ENCODE measurements at regions not wholly inside any gene's neighbourhood (a gene's known extent, or its start where the extent isn't known, plus 50 kb on each side); places are given as distances from the start of the nearest gene placed in this dataset.

GRCh38 chr20:10963717-10964266 lies 290.0 kb upstream of the JAG1 start:
- Histone ChIP-seq H3K4me3 (no peak overlapping the region), H3K27ac (no peak overlapping the region), H3K36me3 (no peaks in the 10 kb centered on the region), H3K9me3 (no peaks in the 10 kb centered on the region), H3K4me1 (peaks cover 0 to 5% of the 10 kb centered on the region in 2 donors), H3K27me3 (no peaks in the 10 kb centered on the region)
- intact Hi-C loops (cut with DNase I): no loop called here
- TF ChIP-seq CTCF (IDR thresholded peaks at IDR 0.05): no peak
- DNase-seq (peak in 1 of 4 donors; percentile 12), ATAC-seq (no peak)

GRCh38 chr20:10965936-10966470 lies 292.2 kb upstream of the JAG1 start:
- H3K4me1 ChIP-seq: peaks cover 0 to 5% of the 10 kb centered on the region in 2 donors
- ATAC-seq (no peak), DNase-seq (no peak)
- no peak overlapping the region for H3K27ac ChIP-seq
- no peak for TF ChIP-seq CTCF (IDR thresholded peaks at IDR 0.05)
- H3K27me3 ChIP-seq: no peaks in the 10 kb centered on the region
- H3K4me3 ChIP-seq: no peak overlapping the region
- H3K36me3 ChIP-seq: no peaks in the 10 kb centered on the region
- no peaks in the 10 kb centered on the region for H3K9me3 ChIP-seq
- intact Hi-C loops (cut with DNase I): no loop called here

GRCh38 chr20:10970109-10970508 lies 296.3 kb upstream of the JAG1 start:
- H3K4me3 ChIP-seq: no peak overlapping the region
- H3K4me1 ChIP-seq: no peaks in the 10 kb centered on the region
- intact Hi-C loops (cut with DNase I): no loop called here
- H3K36me3 ChIP-seq: no peaks in the 10 kb centered on the region
- DNase-seq: no peak
- no peaks in the 10 kb centered on the region for H3K27me3 ChIP-seq
- H3K27ac ChIP-seq: no peak overlapping the region
- no peak for TF ChIP-seq CTCF (IDR thresholded peaks at IDR 0.05)
- ATAC-seq: no peak
- H3K9me3 ChIP-seq: no peaks in the 10 kb centered on the region

GRCh38 chr20:10971096-10971495 lies 297.3 kb upstream of the JAG1 start:
- DNase-seq: no peak
- H3K4me1 ChIP-seq: no peaks in the 10 kb centered on the region
- intact Hi-C loops (cut with DNase I): no loop called here
- no peak overlapping the region for H3K27ac ChIP-seq
- H3K27me3 ChIP-seq: no peaks in the 10 kb centered on the region
- ATAC-seq: no peak
- TF ChIP-seq CTCF (IDR thresholded peaks at IDR 0.05): no peak
- H3K4me3 ChIP-seq: no peak overlapping the region
- H3K36me3 ChIP-seq: no peaks in the 10 kb centered on the region
- no peaks in the 10 kb centered on the region for H3K9me3 ChIP-seq

- Histone ChIP-seq H3K27me3 (no peaks in the 10 kb centered on the region), H3K27ac (no peak overlapping the region), H3K9me3 (no peaks in the 10 kb centered on the region), H3K4me1 (no peaks in the 10 kb centered on the region), H3K36me3 (no peaks in the 10 kb centered on the region), H3K4me3 (no peak overlapping the region)
- no peak for TF ChIP-seq CTCF (IDR thresholded peaks at IDR 0.05)
- DNase-seq (peak in 1 of 4 donors; percentile 17), ATAC-seq (no peak)
- intact Hi-C loops (cut with DNase I): no loop called here
Measured at GRCh38 chr20:10972219-10972860, 298.5 kb upstream of the JAG1 start.
